ENCODE measurements at regions not wholly inside any gene's neighbourhood (a gene's known extent, or its start where the extent isn't known, plus 50 kb on each side); places are given as distances from the start of the nearest gene placed in this dataset.

DNA sequence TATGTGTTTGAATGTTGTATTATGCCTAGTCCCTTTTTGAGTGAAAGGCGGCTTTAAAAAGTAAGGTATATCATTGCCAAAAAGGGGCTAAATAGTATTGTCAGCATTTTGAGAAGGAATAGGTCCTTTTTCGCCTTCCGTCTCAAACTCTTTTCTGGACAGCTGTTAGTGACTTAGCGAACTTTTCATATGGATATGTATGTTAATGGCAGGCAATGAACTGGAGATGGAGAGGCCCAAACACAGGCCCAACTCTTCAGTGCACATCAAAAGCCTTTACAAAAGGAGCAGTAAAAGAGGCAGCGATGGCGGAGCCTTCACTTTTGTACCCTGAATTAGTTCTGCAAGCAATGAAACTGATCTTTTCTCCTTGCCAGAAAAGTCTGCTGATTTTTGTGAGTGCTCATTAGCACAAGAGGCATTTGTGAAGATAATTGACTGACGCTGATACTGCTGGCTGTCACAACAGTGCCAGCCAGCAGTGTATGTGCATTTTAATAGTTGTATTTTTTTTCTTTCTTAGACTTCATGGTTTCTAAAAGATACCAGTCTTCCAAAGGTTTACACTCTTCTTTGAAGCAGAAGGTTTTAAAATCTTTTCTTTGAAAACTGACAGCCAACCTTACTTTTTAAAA is 243.7 kb upstream of the SP8 start:
- intact Hi-C loops (cut with DNase I), result no loop called here
- 82% methylated on average over 7 of the region's 7 CpGs for WGBS, 2 donors
- no peak for DNase-seq
- H3K27ac ChIP-seq, result no peak overlapping the region
- no peak for TF ChIP-seq POLR2A (IDR thresholded peaks at IDR 0.05)
- TF ChIP-seq, protein P1, sequence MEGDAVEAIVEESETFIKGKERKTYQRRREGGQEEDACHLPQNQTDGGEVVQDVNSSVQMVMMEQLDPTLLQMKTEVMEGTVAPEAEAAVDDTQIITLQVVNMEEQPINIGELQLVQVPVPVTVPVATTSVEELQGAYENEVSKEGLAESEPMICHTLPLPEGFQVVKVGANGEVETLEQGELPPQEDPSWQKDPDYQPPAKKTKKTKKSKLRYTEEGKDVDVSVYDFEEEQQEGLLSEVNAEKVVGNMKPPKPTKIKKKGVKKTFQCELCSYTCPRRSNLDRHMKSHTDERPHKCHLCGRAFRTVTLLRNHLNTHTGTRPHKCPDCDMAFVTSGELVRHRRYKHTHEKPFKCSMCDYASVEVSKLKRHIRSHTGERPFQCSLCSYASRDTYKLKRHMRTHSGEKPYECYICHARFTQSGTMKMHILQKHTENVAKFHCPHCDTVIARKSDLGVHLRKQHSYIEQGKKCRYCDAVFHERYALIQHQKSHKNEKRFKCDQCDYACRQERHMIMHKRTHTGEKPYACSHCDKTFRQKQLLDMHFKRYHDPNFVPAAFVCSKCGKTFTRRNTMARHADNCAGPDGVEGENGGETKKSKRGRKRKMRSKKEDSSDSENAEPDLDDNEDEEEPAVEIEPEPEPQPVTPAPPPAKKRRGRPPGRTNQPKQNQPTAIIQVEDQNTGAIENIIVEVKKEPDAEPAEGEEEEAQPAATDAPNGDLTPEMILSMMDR (IDR thresholded peaks at IDR 0.05), result no peak
- ATAC-seq, result no peak
- H3K36me3 ChIP-seq (replicated peaks in 1 of 2; ENCODE audit: insufficient read depth in 1 of 2, low read depth in 2 of 2), result no peaks in the 10 kb centered on the region
- H3K4me1 ChIP-seq, result no peaks in the 10 kb centered on the region
- H3K27me3 ChIP-seq, result peaks cover 0 to 4% of the 10 kb centered on the region in 2 donors
- H3K4me3 ChIP-seq, result no peak overlapping the region
- H3K9me3 ChIP-seq, result no peaks in the 10 kb centered on the region

DNA sequence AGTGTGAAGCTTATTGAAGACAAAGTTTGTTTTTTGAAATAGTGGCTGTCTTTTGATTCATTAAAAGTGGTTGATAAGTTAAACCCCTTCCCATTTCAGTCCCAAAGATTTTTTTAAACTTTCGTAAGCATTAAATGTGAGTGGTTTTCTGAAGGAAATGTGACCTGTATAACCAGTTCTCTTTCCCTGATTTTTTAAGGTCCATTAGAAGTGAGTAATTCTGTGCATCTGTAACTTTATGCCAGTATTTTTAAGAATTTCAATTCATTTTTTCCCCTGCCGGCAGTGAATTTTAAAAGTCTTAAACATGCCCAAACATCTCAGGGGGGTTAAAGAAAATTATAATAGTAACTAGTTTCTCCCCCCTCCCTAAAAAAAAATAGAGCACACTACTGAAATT is 254.6 kb upstream of the SP8 start:
- intact Hi-C loops (cut with DNase I), result no loop called here
- TF ChIP-seq, protein P1 (IDR thresholded peaks at IDR 0.05), result no peak
- TF ChIP-seq POLR2A (IDR thresholded peaks at IDR 0.05), result no peak
- Histone ChIP-seq H3K4me3 (no peak overlapping the region), H3K9me3 (no peaks in the 10 kb centered on the region), H3K36me3 (replicated peaks in 1 of 2; ENCODE audit: insufficient read depth in 1 of 2, low read depth in 2 of 2) (no peaks in the 10 kb centered on the region), H3K27me3 (no peaks in the 10 kb centered on the region), H3K27ac (no peak overlapping the region), H3K4me1 (no peaks in the 10 kb centered on the region)
- DNase-seq (no peak), ATAC-seq (no peak)
- WGBS, 2 donors, result 80 to 85% methylated on average over 2 of the region's 2 CpGs

DNA sequence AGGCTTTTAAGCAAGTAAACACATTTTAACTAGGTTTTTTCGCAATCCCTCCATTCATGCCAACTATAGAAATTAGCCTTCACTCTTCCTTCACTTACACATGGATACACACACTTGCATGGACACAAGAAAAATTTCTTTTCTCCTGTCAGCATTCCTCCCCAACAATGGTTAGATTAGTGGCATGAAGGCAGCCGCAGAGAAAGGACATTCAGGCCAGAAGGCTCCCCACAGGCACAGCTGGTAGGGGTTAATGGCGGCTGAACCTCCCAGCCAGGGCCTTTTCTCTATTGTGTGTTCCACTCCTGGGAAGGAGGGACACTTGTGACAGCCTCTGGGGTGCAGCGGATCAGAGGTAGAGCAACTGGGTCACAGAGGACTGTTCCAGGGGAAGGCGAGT is 255.0 kb upstream of the SP8 start:
- DNase-seq, result no peak
- WGBS, 2 donors, result 65 to 72% methylated on average over 5 of the region's 5 CpGs

DNA sequence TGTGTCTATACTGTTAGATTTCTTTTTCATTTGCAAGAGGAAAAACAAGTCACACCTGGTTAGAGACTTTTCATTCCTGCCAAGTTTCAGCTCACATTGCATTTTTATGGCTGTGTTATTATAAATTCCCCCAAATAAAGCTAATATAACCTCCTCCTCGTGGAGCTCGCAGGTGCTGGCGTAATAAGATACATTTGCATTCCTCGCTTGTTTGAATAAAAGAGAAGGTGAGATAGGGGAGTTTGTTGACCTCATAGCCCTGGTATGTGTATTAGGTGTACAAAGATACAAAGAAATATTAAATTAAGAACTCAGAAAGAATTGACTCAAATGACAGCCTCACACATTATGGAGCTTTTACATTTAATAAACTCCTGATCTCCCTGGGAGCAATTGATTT is 257.7 kb upstream of the SP8 start:
- TF ChIP-seq POLR2A (IDR thresholded peaks at IDR 0.05), result no peak
- TF ChIP-seq, protein P1 (IDR thresholded peaks at IDR 0.05), result no peak
- WGBS, 2 donors, result 17 to 28% methylated on average over 4 of the region's 4 CpGs
- Histone ChIP-seq H3K4me1 (no peaks in the 10 kb centered on the region), H3K4me3 (no peak overlapping the region), H3K9me3 (no peaks in the 10 kb centered on the region), H3K27me3 (no peaks in the 10 kb centered on the region), H3K27ac (no peak overlapping the region), H3K36me3 (replicated peaks in 1 of 2; ENCODE audit: insufficient read depth in 1 of 2, low read depth in 2 of 2) (no peaks in the 10 kb centered on the region)
- peak; percentile 59 for ATAC-seq
- no peak for DNase-seq
- intact Hi-C loops (cut with DNase I), result no loop called here

More for the DNA sequence above, 255.0 kb upstream of the SP8 start:
- Histone ChIP-seq H3K9me3 (no peaks in the 10 kb centered on the region), H3K27ac (no peak overlapping the region), H3K4me3 (no peak overlapping the region), H3K36me3 (replicated peaks in 1 of 2; ENCODE audit: insufficient read depth in 1 of 2, low read depth in 2 of 2) (no peaks in the 10 kb centered on the region), H3K4me1 (no peaks in the 10 kb centered on the region), H3K27me3 (no peaks in the 10 kb centered on the region)
- TF ChIP-seq, protein P1 (IDR thresholded peaks at IDR 0.05), result no peak
- TF ChIP-seq POLR2A (IDR thresholded peaks at IDR 0.05), result no peak
- intact Hi-C loops (cut with DNase I), result no loop called here
- no peak for ATAC-seq

DNA sequence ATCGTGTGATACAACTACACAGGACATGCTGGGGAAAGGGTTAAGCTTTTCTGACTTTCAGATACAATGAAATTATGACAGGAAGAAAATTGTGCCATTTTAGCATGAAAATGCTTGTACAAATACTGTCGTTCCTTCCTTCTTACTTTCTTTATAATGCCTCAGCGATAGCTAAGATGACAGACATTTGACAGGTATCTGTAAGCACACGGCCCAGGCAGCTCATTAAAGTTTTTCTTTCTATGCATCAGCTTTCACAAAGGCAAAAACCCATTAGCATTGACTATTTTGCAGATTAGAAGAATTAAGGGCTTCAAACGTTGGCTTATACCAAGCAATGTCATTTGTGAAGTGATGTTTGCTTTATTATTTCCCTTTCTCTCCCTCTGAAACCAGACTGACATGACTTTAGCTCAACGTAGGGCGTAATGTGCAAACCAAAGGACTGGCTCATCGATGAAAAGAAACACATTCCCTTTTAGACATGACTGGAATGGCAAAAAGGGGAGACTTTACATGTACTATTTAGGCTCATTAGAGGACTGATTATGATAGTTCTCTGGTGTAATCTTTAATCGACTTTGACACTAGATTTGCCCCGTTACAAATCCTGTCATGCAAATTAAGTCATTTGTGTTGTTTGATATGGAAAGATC is 258.4 kb upstream of the SP8 start:
- TF ChIP-seq POLR2A (IDR thresholded peaks at IDR 0.05), result no peak
- TF ChIP-seq, protein P1 (IDR thresholded peaks at IDR 0.05), result no peak
- no peaks in the 10 kb centered on the region for H3K36me3 ChIP-seq (replicated peaks in 1 of 2; ENCODE audit: insufficient read depth in 1 of 2, low read depth in 2 of 2)
- H3K4me1 ChIP-seq, result no peaks in the 10 kb centered on the region
- ATAC-seq (no peak), DNase-seq (no peak)
- WGBS, 2 donors, result 33 to 39% methylated on average over 10 of the region's 10 CpGs
- intact Hi-C loops (cut with DNase I), result no loop called here
- no peak overlapping the region for H3K27ac ChIP-seq
- H3K9me3 ChIP-seq, result no peaks in the 10 kb centered on the region
- no peak overlapping the region for H3K4me3 ChIP-seq
- no peaks in the 10 kb centered on the region for H3K27me3 ChIP-seq
